A549 (cell line): ENCODE measurements at regions not wholly inside any gene's neighbourhood (a gene's known extent, or its start where the extent isn't known, plus 50 kb on each side); places are given as distances from the start of the nearest gene placed in this dataset.

Experiments used
- ATAC-seq, 2 experiments: fragments of 200-7000 bp in 1 of 2; fragments of >200 bp in 1 of 2; cut with Nextera tagmentation in 1 of 2; cut with Tn5 transposase in 1 of 2; 3 replicates each; pipeline versions ENCODE4 v1.8.0 to v1.9.1; 2018 to 2020; ENCODE audit warnings: mild to moderate bottlenecking in 1 of 2, moderate library complexity in 1 of 2
- CTCF ChIA-PET: fragments of 300-600 bp; sonication (Branson Sonifier 250); formaldehyde crosslinking; extraction: SDS; loops from one replicate; lab custom pipeline; 2021; ENCODE audit warnings: antibody characterized with exemption, inconsistent platforms; lab: Yijun Ruan, JAX
- POLR2A ChIA-PET: fragments of 350-600 bp; formaldehyde crosslinking; extraction: SDS; loops from one replicate; lab custom pipeline; 2021; ENCODE audit warnings: antibody characterized with exemption, inconsistent platforms; lab: Yijun Ruan, JAX
- DNase-seq, 2 experiments: peaks; one replicate each; pipeline versions ENCODE4 v3.0.0 to v3.0.0-alpha.2; 2011 to 2016; ENCODE audit warnings: low read depth in 1 of 2, low spot score in 1 of 2
- FAIRE-seq: peaks from 2 replicates; lab custom pipeline; 2011; peaks lifted over from hg19 to GRCh38; lab: Jason Lieb, UNC
- H3K27ac ChIP-seq, 2 experiments: fragments of >200 bp; sonication (Bioruptor Twin); formaldehyde crosslinking; 3 replicates each; pipeline ENCODE4 v1.5.1; 2016 to 2017
- H3K4me1 ChIP-seq: fragments of >200 bp; sonication (Bioruptor Twin); formaldehyde crosslinking; 3 replicates; pipeline ENCODE4 v1.6.1; 2016
- H3K4me2 ChIP-seq: fragments of >200 bp; sonication (Bioruptor Twin); formaldehyde crosslinking; 3 replicates; pipeline ENCODE4 v1.6.1; 2016
- H3K4me3 ChIP-seq: fragments of >200 bp; sonication (Bioruptor Twin); formaldehyde crosslinking; 3 replicates; pipeline ENCODE4 v1.5.1; 2016
- H3K9me3 ChIP-seq: fragments of >200 bp; sonication (Bioruptor Twin); formaldehyde crosslinking; 3 replicates; pipeline ENCODE4 v1.6.1; 2016
- ATOH8 ChIP-seq: fragments of 250-450 bp; sonication (Bioruptor Pico); IDR thresholded peaks from 2 replicates; pipeline ENCODE4 v1.5.0; 2020; ENCODE audit warnings: low read depth, mild to moderate bottlenecking, moderate library complexity
- CBX2 ChIP-seq: fragments of 200-600 bp; sonication (generic); IDR thresholded peaks from 2 replicates; pipeline ENCODE4 v1.6.1; 2016; ENCODE audit warnings: low read depth, mild to moderate bottlenecking, borderline replicate concordance
- CBX8 ChIP-seq: fragments of 200-600 bp; sonication (generic); IDR thresholded peaks from 2 replicates; pipeline ENCODE4 v1.6.1; 2016
- CHD2 ChIP-seq: fragments of 150-350 bp; IDR thresholded peaks from 2 replicates; pipeline ENCODE4 v1.6.1; 2014; ENCODE audit warnings: low read length; ENCODE audit not compliant: partially characterized antibody
- E2F6 ChIP-seq: IDR thresholded peaks from 2 replicates; pipeline ENCODE4 v1.6.1; 2012; ENCODE audit warnings: low read depth, borderline replicate concordance
- EHMT2 ChIP-seq: fragments of 200-600 bp; sonication (generic); IDR thresholded peaks from 2 replicates; pipeline ENCODE4 v1.6.1; 2016; ENCODE audit warnings: antibody characterized with exemption, low read depth, mild to moderate bottlenecking, moderate library complexity
- FOSB ChIP-seq: fragments of 250-450 bp; sonication (Bioruptor Pico); IDR thresholded peaks from 2 replicates; pipeline ENCODE4 v1.5.0; 2020; ENCODE audit warnings: mild to moderate bottlenecking, moderate library complexity
- FOSL2 ChIP-seq, 2 experiments: fragments of 450-650 bp in 1 of 2; fragments of >200 bp in 1 of 2; sonication (Bioruptor Twin) in 1 of 2; formaldehyde crosslinking; IDR thresholded peaks; 2 replicates each; pipeline versions ENCODE4 v1.5.0 to v1.6.1; 2016 to 2020; ENCODE audit warnings: mild to moderate bottlenecking in 1 of 2, moderate library complexity in 1 of 2
- GATA3 ChIP-seq: IDR thresholded peaks from 2 replicates; pipeline ENCODE4 v1.6.1; 2012; ENCODE audit warnings: borderline replicate concordance
- HDAC2 ChIP-seq: fragments of 200-600 bp; sonication (generic); IDR thresholded peaks from 2 replicates; pipeline ENCODE4 v1.6.1; 2016
- HOXB13 ChIP-seq: fragments of 250-450 bp; sonication (Bioruptor Pico); IDR thresholded peaks from 2 replicates; pipeline ENCODE4 v1.5.0; 2020; ENCODE audit warnings: low read depth, mild to moderate bottlenecking, moderate library complexity
- KDM1A ChIP-seq: fragments of 200-600 bp; sonication (generic); IDR thresholded peaks from 2 replicates; pipeline ENCODE4 v1.6.1; 2016; ENCODE audit warnings: low read depth, mild to moderate bottlenecking
- KDM5A ChIP-seq: fragments of 200-600 bp; sonication (generic); IDR thresholded peaks from 2 replicates; pipeline ENCODE4 v1.6.1; 2016; ENCODE audit warnings: antibody characterized with exemption, mild to moderate bottlenecking
- MAZ ChIP-seq: fragments of 150-350 bp; IDR thresholded peaks from 2 replicates; pipeline ENCODE4 v1.6.1; 2014; ENCODE audit warnings: antibody characterized with exemption, low read depth, low read length, borderline replicate concordance
- MYC ChIP-seq: IDR thresholded peaks from 2 replicates; pipeline ENCODE4 v1.6.1; 2012; ENCODE audit warnings: mild to moderate bottlenecking, inconsistent platforms, low read length, improper control_type of control experiment, borderline replicate concordance
- NPAS2 ChIP-seq: fragments of 250-450 bp; sonication (Bioruptor Pico); IDR thresholded peaks from 2 replicates; pipeline ENCODE4 v1.8.0; 2022; ENCODE audit warnings: mild to moderate bottlenecking, moderate library complexity, borderline replicate concordance
- PBX3 ChIP-seq: IDR thresholded peaks from 2 replicates; pipeline ENCODE4 v1.6.1; 2012
- PHF8 ChIP-seq: fragments of 200-600 bp; sonication (generic); IDR thresholded peaks from 2 replicates; pipeline ENCODE4 v1.6.1; 2016; ENCODE audit warnings: low read depth, mild to moderate bottlenecking, antibody characterized with exemption, moderate library complexity, borderline replicate concordance
- POLR2AphosphoS2 ChIP-seq: conservative IDR thresholded peaks from 2 replicates; pipeline ENCODE4 v1.6.1; 2012; ENCODE audit warnings: low read length, improper control_type of control experiment, inconsistent platforms
- RARB ChIP-seq: fragments of 250-450 bp; sonication (Bioruptor Pico); IDR thresholded peaks from 2 replicates; pipeline ENCODE4 v1.8.0; 2021; ENCODE audit warnings: mild to moderate bottlenecking, moderate library complexity
- RFX5 ChIP-seq: fragments of 450-650 bp; IDR thresholded peaks from 2 replicates; pipeline ENCODE4 v1.7.1; 2014; ENCODE audit warnings: antibody characterized with exemption, mild to moderate bottlenecking, moderate library complexity
- RNF2 ChIP-seq: fragments of 200-600 bp; sonication (generic); IDR thresholded peaks from 2 replicates; pipeline ENCODE4 v1.6.1; 2016; ENCODE audit warnings: low read depth, mild to moderate bottlenecking, antibody characterized with exemption, moderate library complexity, borderline replicate concordance
- SREBF2 ChIP-seq: fragments of 450-650 bp; IDR thresholded peaks from 2 replicates; pipeline ENCODE4 v1.6.1; 2014; ENCODE audit warnings: mild to moderate bottlenecking, moderate library complexity
- USF2 ChIP-seq: fragments of 450-650 bp; IDR thresholded peaks from 2 replicates; pipeline ENCODE4 v1.6.1; 2014; ENCODE audit warnings: antibody characterized with exemption
- ZNF302 ChIP-seq: fragments of 250-450 bp; sonication (Bioruptor Pico); IDR thresholded peaks from 2 replicates; pipeline ENCODE4 v1.9.0; 2021; ENCODE audit warnings: inconsistent platforms, mild to moderate bottlenecking, moderate library complexity
- ZSCAN20 ChIP-seq: fragments of 250-450 bp; sonication (Bioruptor Pico); IDR thresholded peaks from 2 replicates; pipeline ENCODE4 v1.8.0; 2022; ENCODE audit warnings: mild to moderate bottlenecking, moderate library complexity
- WGBS: methylation state at CpG from one replicate; pipeline ENCODE4 v1.1.6; 2017; ENCODE audit errors: missing lambda C conversion rate; 5-methylcytosine and 5-hydroxymethylcytosine counted together
- TF ChIP-seq, protein P1 (sequence below): IDR thresholded peaks from 2 replicates; pipeline ENCODE4 v1.6.1; 2012
- TF ChIP-seq, protein P2 (sequence below): fragments of >200 bp; sonication (Bioruptor Twin); formaldehyde crosslinking; IDR thresholded peaks from 3 replicates; pipeline ENCODE4 v1.6.1; 2016

DNA sequence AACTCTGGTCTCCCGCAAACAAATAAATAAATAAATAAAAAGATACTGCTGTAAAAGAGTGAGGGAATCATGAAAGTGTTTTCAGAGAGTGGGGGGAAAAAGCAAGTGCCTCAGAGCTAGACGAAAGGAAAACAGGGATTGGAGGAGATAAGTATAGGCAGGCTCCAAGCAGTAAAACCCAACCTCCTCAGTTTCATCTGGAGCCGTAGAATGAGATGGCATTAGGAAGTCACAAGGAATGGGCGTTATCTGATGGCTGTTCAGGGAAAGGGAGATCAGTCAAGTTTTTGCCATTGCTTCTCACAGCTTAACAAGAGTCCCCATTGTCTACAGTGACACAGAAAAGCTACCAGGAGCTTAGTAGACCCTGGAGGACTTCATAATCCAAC, 451.5 kb upstream of the PPP2R3A start:
- H3K27ac ChIP-seq: peak overlapping the region in 1 of 2 experiments; percentile 8; a peak in 1 of 6 replicates
- no peak for TF ChIP-seq MAZ
- no peak for TF ChIP-seq CHD2
- no peak for TF ChIP-seq MYC
- no peak for TF ChIP-seq HOXB13
- TF ChIP-seq KDM5A: no peak
- no peak for TF ChIP-seq KDM1A
- TF ChIP-seq RFX5: no peak
- no peak for TF ChIP-seq SREBF2
- TF ChIP-seq CBX8: no peak
- no peak for TF ChIP-seq ZSCAN20 (CRISPR knock-in tag)
- TF ChIP-seq, protein P1, sequence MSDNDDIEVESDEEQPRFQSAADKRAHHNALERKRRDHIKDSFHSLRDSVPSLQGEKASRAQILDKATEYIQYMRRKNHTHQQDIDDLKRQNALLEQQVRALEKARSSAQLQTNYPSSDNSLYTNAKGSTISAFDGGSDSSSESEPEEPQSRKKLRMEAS: no peak
- no peak for TF ChIP-seq GATA3
- TF ChIP-seq NPAS2 (CRISPR knock-in tag): no peak
- TF ChIP-seq ATOH8 (CRISPR knock-in tag): no peak
- H3K4me3 ChIP-seq: no peak overlapping the region
- no peak overlapping the region for H3K4me2 ChIP-seq
- POLR2A ChIA-PET: no interaction called here
- WGBS: 69% methylated on average over 4 of the region's 4 CpGs
- FAIRE-seq (no peak), DNase-seq (no peak), ATAC-seq (no peak)
- 0 out of 3 replicates have a peak, but pooled peaks cover 4% of the 10 kb centered on the region for H3K4me1 ChIP-seq
- H3K9me3 ChIP-seq: no peaks in the 10 kb centered on the region
- CTCF ChIA-PET: no interaction called here

GRCh38 chr3:135516143-135516542, 449.4 kb upstream of the PPP2R3A start:
- WGBS: 14% methylated on average over 3 of the region's 3 CpGs
- DNase-seq (peak in 1 of 2 experiments; percentile 9), ATAC-seq (peak in 1 of 2 experiments; percentile 80; a peak in 3 of 6 replicates), FAIRE-seq (no peak)
- no peaks in the 10 kb centered on the region for H3K9me3 ChIP-seq
- H3K4me1 ChIP-seq: 0 out of 3 replicates have a peak, but pooled peaks cover 4% of the 10 kb centered on the region
- ChIA-PET CTCF (no interaction called here), POLR2A (no interaction called here)
- no peak overlapping the region for H3K4me2 ChIP-seq
- no peak overlapping the region for H3K27ac ChIP-seq
- TF ChIP-seq FOSB (CRISPR knock-in tag): no peak
- TF ChIP-seq, protein P2, sequence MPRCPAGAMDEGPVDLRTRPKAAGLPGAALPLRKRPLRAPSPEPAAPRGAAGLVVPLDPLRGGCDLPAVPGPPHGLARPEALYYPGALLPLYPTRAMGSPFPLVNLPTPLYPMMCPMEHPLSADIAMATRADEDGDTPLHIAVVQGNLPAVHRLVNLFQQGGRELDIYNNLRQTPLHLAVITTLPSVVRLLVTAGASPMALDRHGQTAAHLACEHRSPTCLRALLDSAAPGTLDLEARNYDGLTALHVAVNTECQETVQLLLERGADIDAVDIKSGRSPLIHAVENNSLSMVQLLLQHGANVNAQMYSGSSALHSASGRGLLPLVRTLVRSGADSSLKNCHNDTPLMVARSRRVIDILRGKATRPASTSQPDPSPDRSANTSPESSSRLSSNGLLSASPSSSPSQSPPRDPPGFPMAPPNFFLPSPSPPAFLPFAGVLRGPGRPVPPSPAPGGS: no peak
- no peak for TF ChIP-seq PBX3
- TF ChIP-seq CBX2: no peak
- no peak for TF ChIP-seq ZNF302
- no peak for TF ChIP-seq SREBF2
- TF ChIP-seq USF2: no peak
- no peak for TF ChIP-seq GATA3
- TF ChIP-seq POLR2AphosphoS2: no peak
- no peak for TF ChIP-seq KDM1A
- TF ChIP-seq EHMT2: no peak
- no peak for TF ChIP-seq FOSL2 (IDR thresholded peaks at IDR 0.05)
- no peak for TF ChIP-seq FOSL2 (CRISPR knock-in tag; IDR thresholded peaks at IDR 0.05)
- no peak for TF ChIP-seq RARB (CRISPR knock-in tag)
- TF ChIP-seq E2F6: no peak
- TF ChIP-seq PHF8: no peak
- no peak for TF ChIP-seq HDAC2
- no peak for TF ChIP-seq NPAS2 (CRISPR knock-in tag)
- TF ChIP-seq RNF2: no peak
- TF ChIP-seq KDM5A: no peak
- no peak overlapping the region for H3K4me3 ChIP-seq
